PC-9 (cell line): ENCODE measurements at regions not wholly inside any gene's neighbourhood (a gene's known extent, or its start where the extent isn't known, plus 50 kb on each side); places are given as distances from the start of the nearest gene placed in this dataset.
"Not testable (repeated sequence)": the region's sequence is repeated elsewhere in the genome, so short reads cannot be mapped to it uniquely, and the experiment has no call there.

Experiments
- EZH2 ChIP-seq: fragments of 200-600 bp; sonication (generic); IDR thresholded peaks from 2 replicates; pipeline ENCODE4 v1.8.0; 2017; ENCODE audit warnings: antibody characterized with exemption, low read depth
- TF ChIP-seq, protein P1 (sequence below): fragments of 200-600 bp; sonication (generic); conservative IDR thresholded peaks from 2 replicates; pipeline ENCODE4 v1.6.1; 2017; ENCODE audit warnings: mixed run types, antibody characterized with exemption, mild to moderate bottlenecking, moderate library complexity

DNA sequence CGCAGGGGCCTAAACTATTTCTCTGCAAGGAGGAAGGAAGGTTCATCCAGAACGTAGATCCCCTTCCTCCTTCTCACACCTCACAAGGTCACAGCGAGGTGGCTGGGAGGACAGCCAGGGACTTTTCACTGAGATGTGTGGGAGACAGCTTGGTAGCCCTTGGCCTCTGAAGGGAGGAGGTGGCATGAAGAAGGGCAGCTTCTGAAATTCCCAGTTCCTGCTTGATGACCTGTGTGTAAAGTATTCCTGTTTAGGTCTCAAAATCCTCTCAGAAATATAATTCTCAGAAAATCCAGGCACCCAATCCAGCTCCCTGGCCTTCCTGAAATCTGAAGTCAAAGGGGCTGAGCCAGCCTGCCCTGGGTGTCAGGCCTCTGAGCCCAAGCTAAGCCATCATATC, 84.9 kb upstream of the ALDH3B2 start:
- TF ChIP-seq, protein P1, sequence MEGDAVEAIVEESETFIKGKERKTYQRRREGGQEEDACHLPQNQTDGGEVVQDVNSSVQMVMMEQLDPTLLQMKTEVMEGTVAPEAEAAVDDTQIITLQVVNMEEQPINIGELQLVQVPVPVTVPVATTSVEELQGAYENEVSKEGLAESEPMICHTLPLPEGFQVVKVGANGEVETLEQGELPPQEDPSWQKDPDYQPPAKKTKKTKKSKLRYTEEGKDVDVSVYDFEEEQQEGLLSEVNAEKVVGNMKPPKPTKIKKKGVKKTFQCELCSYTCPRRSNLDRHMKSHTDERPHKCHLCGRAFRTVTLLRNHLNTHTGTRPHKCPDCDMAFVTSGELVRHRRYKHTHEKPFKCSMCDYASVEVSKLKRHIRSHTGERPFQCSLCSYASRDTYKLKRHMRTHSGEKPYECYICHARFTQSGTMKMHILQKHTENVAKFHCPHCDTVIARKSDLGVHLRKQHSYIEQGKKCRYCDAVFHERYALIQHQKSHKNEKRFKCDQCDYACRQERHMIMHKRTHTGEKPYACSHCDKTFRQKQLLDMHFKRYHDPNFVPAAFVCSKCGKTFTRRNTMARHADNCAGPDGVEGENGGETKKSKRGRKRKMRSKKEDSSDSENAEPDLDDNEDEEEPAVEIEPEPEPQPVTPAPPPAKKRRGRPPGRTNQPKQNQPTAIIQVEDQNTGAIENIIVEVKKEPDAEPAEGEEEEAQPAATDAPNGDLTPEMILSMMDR, result not testable (repeated sequence)
- TF ChIP-seq EZH2, result not testable (repeated sequence)
